ENCODE measurements at regions not wholly inside any gene's neighbourhood (a gene's known extent, or its start where the extent isn't known, plus 50 kb on each side); places are given as distances from the start of the nearest gene placed in this dataset.

DNA sequence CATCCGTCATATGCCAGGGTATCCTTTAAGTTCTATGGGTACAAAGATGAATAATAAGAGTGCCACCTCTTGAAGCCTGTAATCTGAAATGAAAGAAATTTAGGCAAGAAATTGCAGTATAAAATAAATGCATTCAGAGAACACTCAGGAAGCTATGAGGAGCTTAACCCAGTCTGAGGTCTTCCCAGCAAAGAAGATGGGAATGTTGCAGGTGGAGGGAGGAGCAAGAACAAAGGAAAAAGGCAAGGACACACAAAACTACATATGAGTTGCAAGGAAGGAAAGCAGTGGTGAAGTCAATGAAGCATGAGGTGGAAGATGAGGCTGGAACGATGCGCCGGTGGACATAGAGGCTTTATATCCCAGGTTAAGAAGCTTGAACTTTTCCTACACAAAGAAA, 67.0 kb upstream of the DST start:
- TF ChIP-seq, protein P1, sequence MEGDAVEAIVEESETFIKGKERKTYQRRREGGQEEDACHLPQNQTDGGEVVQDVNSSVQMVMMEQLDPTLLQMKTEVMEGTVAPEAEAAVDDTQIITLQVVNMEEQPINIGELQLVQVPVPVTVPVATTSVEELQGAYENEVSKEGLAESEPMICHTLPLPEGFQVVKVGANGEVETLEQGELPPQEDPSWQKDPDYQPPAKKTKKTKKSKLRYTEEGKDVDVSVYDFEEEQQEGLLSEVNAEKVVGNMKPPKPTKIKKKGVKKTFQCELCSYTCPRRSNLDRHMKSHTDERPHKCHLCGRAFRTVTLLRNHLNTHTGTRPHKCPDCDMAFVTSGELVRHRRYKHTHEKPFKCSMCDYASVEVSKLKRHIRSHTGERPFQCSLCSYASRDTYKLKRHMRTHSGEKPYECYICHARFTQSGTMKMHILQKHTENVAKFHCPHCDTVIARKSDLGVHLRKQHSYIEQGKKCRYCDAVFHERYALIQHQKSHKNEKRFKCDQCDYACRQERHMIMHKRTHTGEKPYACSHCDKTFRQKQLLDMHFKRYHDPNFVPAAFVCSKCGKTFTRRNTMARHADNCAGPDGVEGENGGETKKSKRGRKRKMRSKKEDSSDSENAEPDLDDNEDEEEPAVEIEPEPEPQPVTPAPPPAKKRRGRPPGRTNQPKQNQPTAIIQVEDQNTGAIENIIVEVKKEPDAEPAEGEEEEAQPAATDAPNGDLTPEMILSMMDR (IDR thresholded peaks at IDR 0.05; ENCODE audit: low read length), result no peak
- TF ChIP-seq EZH2 (IDR thresholded peaks at IDR 0.05; ENCODE audit: borderline replicate concordance, low read length), result no peak

All from OCI-LY1 (cell line).